ENCODE measurements at regions not wholly inside any gene's neighbourhood (a gene's known extent, or its start where the extent isn't known, plus 50 kb on each side); places are given as distances from the start of the nearest gene placed in this dataset.

GRCh38 chr6:11460837-11461661 lies 76.5 kb upstream of the TMEM170B start:
- Histone ChIP-seq H3K4me1 (ENCODE audit: control insufficient read depth, insufficient read depth, low read length) (peaks cover 40% of the 10 kb centered on the region), H3K9me3 (replicated peaks; ENCODE audit: control insufficient read depth, insufficient read depth, low read length) (peaks cover 2% of the 10 kb centered on the region), H3K4me2 (ENCODE audit: control insufficient read depth, insufficient read depth) (peak overlapping the region; percentile 90), H3K9ac (ENCODE audit: control insufficient read depth, insufficient read depth, low read length) (peak overlapping the region; percentile 52), H2AFZ (ENCODE audit: control insufficient read depth, low read depth, low read length) (no peak overlapping the region; the same call in 1 of the 2 replicates), H3K4me3 (peak overlapping the region; percentile 9; the same call in 1 of the 2 replicates), H3K36me3 (ENCODE audit: control insufficient read depth in 2 of 2, insufficient read depth in 2 of 2, low read length in 1 of 2) (no peaks in the 10 kb centered on the region), H4K20me1 (ENCODE audit: control insufficient read depth, insufficient read depth) (no peaks in the 10 kb centered on the region), H3K79me2 (ENCODE audit: control insufficient read depth, insufficient read depth, low read length) (no peaks in the 10 kb centered on the region), H3K27ac (ENCODE audit: control insufficient read depth, insufficient read depth) (peak overlapping the region; percentile 96), H3K27me3 (replicated peaks in 1 of 2; ENCODE audit: control insufficient read depth in 2 of 2, insufficient read depth in 2 of 2, low read length in 1 of 2) (no peaks in the 10 kb centered on the region)
- ATAC-seq (peak; percentile 81), DNase-seq (ENCODE audit: low read depth, low spot score) (peak; percentile 84), FAIRE-seq (peak; percentile 56)
- ChIA-PET SMC1A (ENCODE audit: uncharacterized antibody, unreplicated experiment) (interaction anchor here (0.7 to 4.7 kb wide), 47 partner anchors 9 to 294 kb away, joined by 3 to 249 read pairs (median 6); partner anchors contain the start of gene NEDD9), CTCF (interaction anchor here (0.7 to 6.1 kb wide), 15 partner anchors 8 to 365 kb away, joined by 3 to 106 read pairs (median 9); no protein-coding TSS in a partner anchor), POLR2A (interaction anchor here (0.5 to 4.2 kb wide), 24 partner anchors 11 to 228 kb away, joined by 3 to 91 read pairs (median 5); partner anchors contain the start of gene NEDD9), RAD21 (ENCODE audit: unreplicated experiment) (interaction anchor here (0.7 to 14.9 kb wide), 39 partner anchors 17 to 331 kb away, joined by 3 to 384 read pairs (median 6); partner anchors contain the start of gene NEDD9)
- in situ Hi-C loops (cut with MboI) (no loop called here), intact Hi-C loops (cut with micrococcal nuclease; ENCODE audit: unreplicated experiment) (loop anchor here (1.0 to 2.0 kb wide), 5 partner anchors 16 to 184 kb away; no protein-coding TSS in a partner anchor)
- 0% methylated on average over 7 of the region's 7 CpGs for WGBS (ENCODE audit: insufficient coverage, insufficient replicate concordance, low lambda C conversion rate, missing lambda C conversion rate)
- no TSS peak for BruUV-seq (replicated peaks)
- TF ChIP-seq ATF3 (IDR thresholded peaks at IDR 0.05; ENCODE audit: borderline replicate concordance, extremely low read depth, low read depth, low read length) (no peak), CTCF (IDR thresholded peaks at IDR 0.05 in 2 of 3, conservative IDR thresholded peaks at IDR 0.05 in 1 of 3; ENCODE audit: control insufficient read depth in 2 of 3, extremely low read depth in 1 of 3, insufficient read depth in 1 of 3, low read depth in 3 of 3, low read length in 3 of 3) (no peak), GATAD2B (conservative IDR thresholded peaks at IDR 0.05; ENCODE audit: low read depth) (peak; percentile 67), ZBTB11 (CRISPR knock-in tag; IDR thresholded peaks at IDR 0.05) (no peak), RBBP5 (conservative IDR thresholded peaks at IDR 0.05) (no peak), MXI1 (IDR thresholded peaks at IDR 0.05; ENCODE audit: low read depth, low read length) (no peak), CREM (IDR thresholded peaks at IDR 0.05; ENCODE audit: low read depth) (peak; percentile 11; the same call in 1 of the 2 replicates), POLR2A (IDR thresholded peaks at IDR 0.05; ENCODE audit: low read depth, low read length) (no peak), PKNOX1 (IDR thresholded peaks at IDR 0.05) (peak; percentile 28), ZSCAN29 (IDR thresholded peaks at IDR 0.05) (no peak), SREBF2 (IDR thresholded peaks at IDR 0.05; ENCODE audit: low read length) (no peak), WRNIP1 (IDR thresholded peaks at IDR 0.05; ENCODE audit: borderline replicate concordance, low read depth, low read length) (no peak), RAD51 (IDR thresholded peaks at IDR 0.05) (no peak), IRF4 (IDR thresholded peaks at IDR 0.05; ENCODE audit: low read depth, low read length) (peak; percentile 46; the same call in 1 of the 2 replicates), USF2 (IDR thresholded peaks at IDR 0.05; ENCODE audit: borderline replicate concordance, low read depth, low read length) (no peak)

Measured in GM12878 (cell line).